ENCODE measurements at regions not wholly inside any gene's neighbourhood (a gene's known extent, or its start where the extent isn't known, plus 50 kb on each side); places are given as distances from the start of the nearest gene placed in this dataset.

DNA sequence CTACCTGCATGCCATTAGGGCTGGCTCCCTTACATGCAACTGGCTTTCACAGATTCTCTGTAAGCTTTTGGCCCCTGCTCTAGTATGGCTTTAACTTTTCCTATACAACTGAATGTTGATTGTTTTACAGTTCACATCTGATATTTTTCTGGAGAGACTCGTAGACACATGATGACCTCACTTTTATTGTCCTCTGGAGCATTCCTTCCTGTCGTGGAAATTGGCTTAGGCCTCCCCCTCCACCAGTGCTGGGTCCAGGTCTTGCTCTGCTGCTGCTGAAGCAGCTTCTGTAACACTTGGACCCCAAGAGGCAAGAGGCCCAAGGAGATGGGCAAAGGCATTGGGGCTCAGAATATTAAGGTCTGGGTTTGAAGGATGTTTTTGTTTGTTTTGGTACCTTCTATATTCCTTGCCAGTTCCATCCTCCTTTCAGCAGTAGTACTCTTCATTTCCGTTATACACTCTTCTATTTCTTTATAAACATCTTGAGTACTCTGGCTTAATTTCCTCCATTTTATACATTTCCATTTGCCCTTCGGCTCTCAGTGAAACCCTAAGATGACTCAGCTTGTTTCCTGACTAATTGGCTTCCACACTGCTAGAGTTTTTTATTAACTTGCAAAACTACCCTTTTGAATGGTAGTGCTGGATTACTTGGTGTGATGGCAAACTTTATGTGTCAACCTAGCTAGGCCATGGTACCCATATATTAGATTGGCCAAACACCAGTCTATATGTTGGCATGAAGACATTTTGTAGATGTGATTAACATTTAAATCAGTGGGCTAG is 219.8 kb downstream of the CDCA7 start:
- Histone ChIP-seq H3K4me2 (ENCODE audit: low read depth, low read length) (no peak overlapping the region), H3K27ac (ENCODE audit: low read length) (no peak overlapping the region), H3K79me2 (ENCODE audit: low read length) (no peaks in the 10 kb centered on the region), H3K36me3 (replicated peaks; ENCODE audit: insufficient read depth, low read length) (no peaks in the 10 kb centered on the region), H3K27me3 (replicated peaks; ENCODE audit: insufficient read depth, low read length) (no peaks in the 10 kb centered on the region), H3K4me1 (ENCODE audit: low read length) (peaks cover 8% of the 10 kb centered on the region; the same call in 1 of the 2 replicates), H2AFZ (ENCODE audit: low read length) (no peak overlapping the region), H3K4me3 (ENCODE audit: low read length) (no peak overlapping the region), H3F3A (ENCODE audit: insufficient read depth, low read length) (no peaks in the 10 kb centered on the region), H4K20me1 (ENCODE audit: insufficient read depth, low read length) (no peaks in the 10 kb centered on the region), H3K9me2 (replicated peaks; ENCODE audit: insufficient read depth, low read length) (no peaks in the 10 kb centered on the region), H3K9me3 (replicated peaks; ENCODE audit: insufficient read depth, low read length) (no peaks in the 10 kb centered on the region), H3K9ac (ENCODE audit: low read length) (no peak overlapping the region)
- no peak for DNase-seq
- TF ChIP-seq, protein P1, sequence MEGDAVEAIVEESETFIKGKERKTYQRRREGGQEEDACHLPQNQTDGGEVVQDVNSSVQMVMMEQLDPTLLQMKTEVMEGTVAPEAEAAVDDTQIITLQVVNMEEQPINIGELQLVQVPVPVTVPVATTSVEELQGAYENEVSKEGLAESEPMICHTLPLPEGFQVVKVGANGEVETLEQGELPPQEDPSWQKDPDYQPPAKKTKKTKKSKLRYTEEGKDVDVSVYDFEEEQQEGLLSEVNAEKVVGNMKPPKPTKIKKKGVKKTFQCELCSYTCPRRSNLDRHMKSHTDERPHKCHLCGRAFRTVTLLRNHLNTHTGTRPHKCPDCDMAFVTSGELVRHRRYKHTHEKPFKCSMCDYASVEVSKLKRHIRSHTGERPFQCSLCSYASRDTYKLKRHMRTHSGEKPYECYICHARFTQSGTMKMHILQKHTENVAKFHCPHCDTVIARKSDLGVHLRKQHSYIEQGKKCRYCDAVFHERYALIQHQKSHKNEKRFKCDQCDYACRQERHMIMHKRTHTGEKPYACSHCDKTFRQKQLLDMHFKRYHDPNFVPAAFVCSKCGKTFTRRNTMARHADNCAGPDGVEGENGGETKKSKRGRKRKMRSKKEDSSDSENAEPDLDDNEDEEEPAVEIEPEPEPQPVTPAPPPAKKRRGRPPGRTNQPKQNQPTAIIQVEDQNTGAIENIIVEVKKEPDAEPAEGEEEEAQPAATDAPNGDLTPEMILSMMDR (IDR thresholded peaks at IDR 0.05; ENCODE audit: low read length): no peak
- TF ChIP-seq EZH2phosphoT487 (IDR thresholded peaks at IDR 0.05; ENCODE audit: low read length): no peak
- TF ChIP-seq EZH2 (optimal IDR thresholded peaks at IDR 0.05; ENCODE audit: low read depth, low read length): no peak

DNA sequence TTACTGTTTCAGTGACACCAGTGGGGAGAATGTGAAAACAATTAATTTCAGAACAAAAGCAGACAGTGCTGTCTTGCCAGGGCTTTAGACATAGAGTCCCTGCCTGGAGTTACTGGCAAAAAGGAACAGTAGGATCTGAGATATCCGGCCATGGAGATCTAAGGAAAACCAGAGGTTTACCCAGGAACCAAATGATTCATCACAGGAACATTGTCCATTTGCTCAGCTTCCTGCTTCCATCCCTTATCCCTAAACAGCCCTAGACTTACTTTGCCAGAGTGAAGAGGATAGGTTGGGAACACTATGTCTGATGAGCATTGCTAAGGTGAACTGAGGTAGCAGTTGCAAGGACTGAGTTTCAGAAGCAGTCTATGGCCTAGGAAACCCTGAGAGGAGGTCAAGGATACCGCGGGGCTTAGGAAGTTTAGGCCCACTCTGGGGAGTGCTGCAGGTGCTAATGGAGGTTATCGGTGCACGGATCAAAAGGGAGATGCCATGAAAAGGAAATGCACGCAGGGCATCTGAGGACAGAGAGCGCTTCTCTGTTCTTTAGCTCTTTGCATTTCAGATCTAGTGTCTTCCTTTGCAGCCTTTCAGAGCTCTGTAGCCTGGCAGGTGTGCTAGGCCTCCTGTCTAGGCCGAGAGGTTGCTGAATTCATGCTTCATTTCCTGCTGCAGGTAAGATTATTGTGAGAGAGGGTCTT is 223.9 kb downstream of the CDCA7 start:
- TF ChIP-seq EZH2 (optimal IDR thresholded peaks at IDR 0.05; ENCODE audit: low read depth, low read length): no peak
- TF ChIP-seq, protein P1 (IDR thresholded peaks at IDR 0.05; ENCODE audit: low read length): no peak
- TF ChIP-seq EZH2phosphoT487 (IDR thresholded peaks at IDR 0.05; ENCODE audit: low read length): no peak
- no peaks in the 10 kb centered on the region for H3K9me3 ChIP-seq (replicated peaks; ENCODE audit: insufficient read depth, low read length)
- no peak overlapping the region for H3K4me2 ChIP-seq (ENCODE audit: low read depth, low read length)
- H2AFZ ChIP-seq (ENCODE audit: low read length): no peak overlapping the region
- no peaks in the 10 kb centered on the region for H3K79me2 ChIP-seq (ENCODE audit: low read length)
- H4K20me1 ChIP-seq (ENCODE audit: insufficient read depth, low read length): no peaks in the 10 kb centered on the region
- H3K27ac ChIP-seq (ENCODE audit: low read length): no peak overlapping the region
- no peak for DNase-seq
- H3K9ac ChIP-seq (ENCODE audit: low read length): no peak overlapping the region
- H3F3A ChIP-seq (ENCODE audit: insufficient read depth, low read length): no peaks in the 10 kb centered on the region
- no peak overlapping the region for H3K4me3 ChIP-seq (ENCODE audit: low read length)
- no peaks in the 10 kb centered on the region for H3K27me3 ChIP-seq (replicated peaks; ENCODE audit: insufficient read depth, low read length)
- no peaks in the 10 kb centered on the region for H3K9me2 ChIP-seq (replicated peaks; ENCODE audit: insufficient read depth, low read length)
- H3K36me3 ChIP-seq (replicated peaks; ENCODE audit: insufficient read depth, low read length): no peaks in the 10 kb centered on the region
- H3K4me1 ChIP-seq (ENCODE audit: low read length): no peaks in the 10 kb centered on the region

DNA sequence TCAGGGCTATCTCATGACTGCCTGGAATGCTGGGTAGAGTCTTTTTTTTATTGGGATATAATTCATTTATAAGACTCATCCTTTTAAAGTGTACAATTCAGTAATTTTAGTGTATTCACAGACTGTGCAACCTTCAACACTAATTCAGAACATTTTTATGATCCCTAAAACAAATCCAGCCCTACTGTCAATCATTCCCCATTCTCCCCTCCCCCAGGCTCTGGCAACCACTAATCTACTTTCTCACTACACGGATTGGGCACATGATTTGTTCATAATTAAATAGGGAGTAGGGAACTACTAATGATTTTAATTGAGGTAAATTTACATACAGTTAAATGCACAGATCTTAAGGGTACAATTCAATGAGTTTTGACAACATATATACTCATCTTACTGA is 225.7 kb downstream of the CDCA7 start:
- Histone ChIP-seq H3K79me2 (ENCODE audit: low read length) (no peaks in the 10 kb centered on the region), H4K20me1 (ENCODE audit: insufficient read depth, low read length) (no peaks in the 10 kb centered on the region), H3K36me3 (replicated peaks; ENCODE audit: insufficient read depth, low read length) (no peaks in the 10 kb centered on the region), H3K9ac (ENCODE audit: low read length) (no peak overlapping the region), H3F3A (ENCODE audit: insufficient read depth, low read length) (no peaks in the 10 kb centered on the region), H3K4me3 (ENCODE audit: low read length) (no peak overlapping the region), H2AFZ (ENCODE audit: low read length) (no peak overlapping the region), H3K27ac (ENCODE audit: low read length) (no peak overlapping the region), H3K4me1 (ENCODE audit: low read length) (no peaks in the 10 kb centered on the region), H3K27me3 (replicated peaks; ENCODE audit: insufficient read depth, low read length) (no peaks in the 10 kb centered on the region), H3K9me3 (replicated peaks; ENCODE audit: insufficient read depth, low read length) (no peaks in the 10 kb centered on the region), H3K4me2 (ENCODE audit: low read depth, low read length) (no peak overlapping the region), H3K9me2 (replicated peaks; ENCODE audit: insufficient read depth, low read length) (no peaks in the 10 kb centered on the region)
- DNase-seq: no peak
- TF ChIP-seq, protein P1 (IDR thresholded peaks at IDR 0.05; ENCODE audit: low read length): no peak
- no peak for TF ChIP-seq EZH2 (optimal IDR thresholded peaks at IDR 0.05; ENCODE audit: low read depth, low read length)
- TF ChIP-seq EZH2phosphoT487 (IDR thresholded peaks at IDR 0.05; ENCODE audit: low read length): no peak
